ENCODE measurements at regions not wholly inside any gene's neighbourhood (a gene's known extent, or its start where the extent isn't known, plus 50 kb on each side); places are given as distances from the start of the nearest gene placed in this dataset.

GRCh38 chrX:115892787-115893671, 277.5 kb upstream of the AGTR2 start:
- no peak overlapping the region for H3K4me3 ChIP-seq
- no peak for DNase-seq
- intact Hi-C loops (cut with DNase I; ENCODE audit: low total_unique reads) = no loop called here

GRCh38 chrX:115894087-115894486, 276.5 kb upstream of the AGTR2 start:
- DNase-seq = no peak
- intact Hi-C loops (cut with DNase I; ENCODE audit: low total_unique reads) = no loop called here

More at GRCh38 chrX:115892787-115893671, 277.5 kb upstream of the AGTR2 start:
- peaks cover 0 to 6% (median 0%) of the 10 kb centered on the region in 3 donors for H3K9me3 ChIP-seq
- H3K4me1 ChIP-seq = peaks cover 0 to 13% (median 0%) of the 10 kb centered on the region in 4 donors
- H3K27me3 ChIP-seq = no peaks in the 10 kb centered on the region
- H3K27ac ChIP-seq = no peak overlapping the region
- TF ChIP-seq CTCF (IDR thresholded peaks at IDR 0.05) = no peak
- H3K36me3 ChIP-seq = no peaks in the 10 kb centered on the region

GRCh38 chrX:115895678-115896329, 274.7 kb upstream of the AGTR2 start:
- Histone ChIP-seq H3K27me3 (no peaks in the 10 kb centered on the region), H3K4me1 (peaks cover 0 to 13% (median 0%) of the 10 kb centered on the region in 4 donors), H3K27ac (no peak overlapping the region), H3K36me3 (no peaks in the 10 kb centered on the region), H3K9me3 (no peaks in the 10 kb centered on the region), H3K4me3 (no peak overlapping the region)
- no peak for DNase-seq
- TF ChIP-seq CTCF (IDR thresholded peaks at IDR 0.05) = no peak
- intact Hi-C loops (cut with DNase I; ENCODE audit: low total_unique reads) = no loop called here

More at GRCh38 chrX:115894087-115894486, 276.5 kb upstream of the AGTR2 start:
- Histone ChIP-seq H3K4me3 (no peak overlapping the region), H3K4me1 (peaks cover 0 to 13% (median 0%) of the 10 kb centered on the region in 4 donors), H3K36me3 (no peaks in the 10 kb centered on the region), H3K27me3 (no peaks in the 10 kb centered on the region), H3K27ac (no peak overlapping the region), H3K9me3 (peaks cover 0 to 5% (median 0%) of the 10 kb centered on the region in 3 donors)
- TF ChIP-seq CTCF (IDR thresholded peaks at IDR 0.05) = no peak

- DNase-seq = no peak
- Histone ChIP-seq H3K4me1 (peaks cover 0 to 13% (median 0%) of the 10 kb centered on the region in 4 donors), H3K27ac (no peak overlapping the region), H3K27me3 (no peaks in the 10 kb centered on the region), H3K36me3 (no peaks in the 10 kb centered on the region), H3K4me3 (no peak overlapping the region), H3K9me3 (no peaks in the 10 kb centered on the region)
- no peak for TF ChIP-seq CTCF (IDR thresholded peaks at IDR 0.05)
- intact Hi-C loops (cut with DNase I; ENCODE audit: low total_unique reads) = no loop called here
These were observed 274.2 kb upstream of the AGTR2 start for GRCh38 chrX:115896362-115896761.

- Histone ChIP-seq H3K36me3 (no peaks in the 10 kb centered on the region), H3K9me3 (no peaks in the 10 kb centered on the region), H3K4me1 (peaks cover 0 to 6% (median 0%) of the 10 kb centered on the region in 4 donors), H3K27me3 (no peaks in the 10 kb centered on the region), H3K4me3 (no peak overlapping the region), H3K27ac (no peak overlapping the region)
- no peak for DNase-seq
- TF ChIP-seq CTCF (IDR thresholded peaks at IDR 0.05) = no peak
- intact Hi-C loops (cut with DNase I; ENCODE audit: low total_unique reads) = no loop called here
These were observed 272.6 kb upstream of the AGTR2 start for GRCh38 chrX:115897956-115898355.
